Right lobe of liver (tissue), 6 donors: ENCODE measurements at regions not wholly inside any gene's neighbourhood (a gene's known extent, or its start where the extent isn't known, plus 50 kb on each side); places are given as distances from the start of the nearest gene placed in this dataset.

Experiments used
- ATAC-seq, 4 donors: fragments of 200-7000 bp; cut with Tn5 transposase; one replicate each; pipeline ENCODE4 v1.9.1; 2020; ENCODE audit warnings: mild to moderate bottlenecking in 4 of 4, moderate library complexity in 4 of 4
- DNase-seq, 3 donors: peaks; one replicate each; pipeline ENCODE4 v3.0.0-alpha.2; 2020
- H3K27ac ChIP-seq, 3 donors: fragments of 200-600 bp; one replicate each; pipeline ENCODE4 v1.8.0; 2022
- H3K27me3 ChIP-seq, 2 donors: fragments of 200-600 bp; one replicate each; pipeline ENCODE4 v1.8.0; 2022
- H3K36me3 ChIP-seq, 4 donors: fragments of 200-600 bp; sonication (generic) in 1 of 4; one replicate each; pipeline versions ENCODE4 v1.5.1 to v1.8.0; 2017 to 2022; ENCODE audit warnings: control low read depth in 1 of 4
- H3K4me1 ChIP-seq, 4 donors: fragments of 200-600 bp; sonication (generic) in 1 of 4; one replicate each; pipeline versions ENCODE4 v1.5.1 to v1.8.0; 2017 to 2022; ENCODE audit warnings: control low read depth in 1 of 4
- H3K4me3 ChIP-seq, 3 donors: fragments of 200-600 bp; one replicate each; pipeline ENCODE4 v1.8.0; 2022
- H3K9me3 ChIP-seq, 4 donors: fragments of 200-600 bp; sonication (generic) in 1 of 4; one replicate each; pipeline versions ENCODE4 v1.5.1 to v1.8.0; 2017 to 2022; ENCODE audit warnings: control low read depth in 1 of 4
- POLR2A ChIP-seq: fragments of 450-650 bp; IDR thresholded peaks from one replicate; pipeline ENCODE4 v1.6.1; 2017; ENCODE audit warnings: antibody characterized with exemption, mild to moderate bottlenecking
- WGBS: methylation state at CpG from one replicate; pipeline ENCODE4 v1.1.6; 2018; ENCODE audit warnings: low coverage, low lambda C conversion rate; ENCODE audit not compliant: insufficient coverage; ENCODE audit errors: missing lambda C conversion rate; 5-methylcytosine and 5-hydroxymethylcytosine counted together
- intact Hi-C, 2 donors: fragments of 100-400 bp; cut with DNase I; formaldehyde crosslinking; loops; one replicate each; pipeline versions ENCODE4 v1.11.2 to v1.14.1; 2022
- TF ChIP-seq, protein P1 (sequence below), 4 donors: fragments of 200-600 bp in 3 of 4; fragments of 450-650 bp in 1 of 4; IDR thresholded peaks; one replicate each; pipeline versions ENCODE4 v1.5.1 to v1.8.0; 2016 to 2022; ENCODE audit warnings: antibody characterized with exemption in 4 of 4, mild to moderate bottlenecking in 2 of 4
- donor health status: DM: no; HTN: yes; CAD: no.
- donor health status: DM: no; HTN: no; CAD: no.
- donor health status: DM: no; HTN: no; CAD: no.
- donor health status: DM: no; HTN: yes; CAD: no.
- donor health status: DM: no; HTN: yes; CAD: no.

- H3K4me1 ChIP-seq: no peaks in the 10 kb centered on the region
- DNase-seq (no peak), ATAC-seq (peak in 1 of 4 donors; percentile 22)
- no peaks in the 10 kb centered on the region for H3K36me3 ChIP-seq
- H3K27ac ChIP-seq: no peak overlapping the region
- TF ChIP-seq, protein P1, sequence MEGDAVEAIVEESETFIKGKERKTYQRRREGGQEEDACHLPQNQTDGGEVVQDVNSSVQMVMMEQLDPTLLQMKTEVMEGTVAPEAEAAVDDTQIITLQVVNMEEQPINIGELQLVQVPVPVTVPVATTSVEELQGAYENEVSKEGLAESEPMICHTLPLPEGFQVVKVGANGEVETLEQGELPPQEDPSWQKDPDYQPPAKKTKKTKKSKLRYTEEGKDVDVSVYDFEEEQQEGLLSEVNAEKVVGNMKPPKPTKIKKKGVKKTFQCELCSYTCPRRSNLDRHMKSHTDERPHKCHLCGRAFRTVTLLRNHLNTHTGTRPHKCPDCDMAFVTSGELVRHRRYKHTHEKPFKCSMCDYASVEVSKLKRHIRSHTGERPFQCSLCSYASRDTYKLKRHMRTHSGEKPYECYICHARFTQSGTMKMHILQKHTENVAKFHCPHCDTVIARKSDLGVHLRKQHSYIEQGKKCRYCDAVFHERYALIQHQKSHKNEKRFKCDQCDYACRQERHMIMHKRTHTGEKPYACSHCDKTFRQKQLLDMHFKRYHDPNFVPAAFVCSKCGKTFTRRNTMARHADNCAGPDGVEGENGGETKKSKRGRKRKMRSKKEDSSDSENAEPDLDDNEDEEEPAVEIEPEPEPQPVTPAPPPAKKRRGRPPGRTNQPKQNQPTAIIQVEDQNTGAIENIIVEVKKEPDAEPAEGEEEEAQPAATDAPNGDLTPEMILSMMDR (IDR thresholded peaks at IDR 0.05): no peak
- TF ChIP-seq POLR2A: no peak
- no peak overlapping the region for H3K4me3 ChIP-seq
- WGBS: 54% methylated on average over 13 of the region's 13 CpGs
- H3K27me3 ChIP-seq: peaks cover 0 to 8% of the 10 kb centered on the region in 2 donors
- H3K9me3 ChIP-seq: no peaks in the 10 kb centered on the region
- intact Hi-C loops: no loop called here
Observed at GRCh38 chr19:32039440-32039839, 306.0 kb upstream of the ZNF507 start.

DNA sequence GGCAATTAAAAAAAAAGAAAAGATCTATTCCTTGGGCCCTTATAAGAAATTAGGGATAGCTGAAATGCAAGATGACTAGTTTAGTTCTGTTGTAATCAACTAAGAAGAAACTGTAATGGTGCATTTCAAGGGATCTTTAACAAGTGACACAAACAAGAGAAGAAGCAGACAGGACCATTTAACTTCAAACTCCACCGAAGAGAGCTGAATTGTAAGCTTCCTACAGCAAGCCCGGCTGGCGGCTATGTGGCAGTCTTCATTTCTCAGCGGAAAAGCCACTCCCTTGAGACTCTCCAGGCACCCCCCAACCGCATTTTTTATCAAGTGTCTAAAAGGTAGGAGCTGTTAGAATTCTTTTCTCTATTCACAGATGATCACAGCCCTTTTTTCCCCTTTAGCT lies 305.2 kb upstream of the ZNF507 start:
- no peak for TF ChIP-seq POLR2A
- TF ChIP-seq, protein P1 (IDR thresholded peaks at IDR 0.05): no peak
- no peak for DNase-seq
- no peak overlapping the region for H3K4me3 ChIP-seq
- H3K9me3 ChIP-seq: no peaks in the 10 kb centered on the region
- 55% methylated on average over 5 of the region's 5 CpGs for WGBS
- intact Hi-C loops: no loop called here
- H3K36me3 ChIP-seq: no peaks in the 10 kb centered on the region
- no peak for ATAC-seq
- no peaks in the 10 kb centered on the region for H3K4me1 ChIP-seq
- H3K27ac ChIP-seq: no peak overlapping the region
- H3K27me3 ChIP-seq: peaks cover 0 to 8% of the 10 kb centered on the region in 2 donors

DNA sequence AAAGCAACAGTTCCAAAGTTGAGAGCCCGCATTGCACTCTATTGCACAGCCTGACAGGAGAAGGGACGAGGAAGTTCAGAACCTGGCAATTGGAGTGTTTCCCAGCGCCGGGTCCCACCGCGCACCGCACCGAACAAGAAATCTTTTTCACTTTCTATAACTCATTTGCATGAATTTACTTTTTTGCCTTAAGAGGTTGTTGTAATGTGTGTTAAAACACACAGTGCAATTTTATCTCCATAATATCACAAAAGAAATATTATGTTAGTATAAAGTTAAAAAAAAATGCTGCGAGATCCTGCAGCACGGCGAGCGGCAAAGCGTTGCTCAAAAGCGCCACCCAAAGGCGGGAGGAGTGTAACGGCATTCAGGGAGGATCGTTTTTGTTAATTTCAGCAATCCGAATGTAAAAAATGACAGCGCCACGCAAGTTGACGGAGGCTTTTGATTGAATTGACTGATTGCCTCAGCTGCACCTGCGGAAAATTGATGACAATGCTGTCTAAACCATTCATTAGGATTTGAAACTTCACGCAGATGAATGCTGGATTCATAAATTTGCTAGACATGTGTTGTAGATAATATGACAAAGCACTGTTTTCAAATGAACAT lies 303.6 kb upstream of the ZNF507 start:
- Histone ChIP-seq H3K4me1 (no peaks in the 10 kb centered on the region), H3K36me3 (no peaks in the 10 kb centered on the region), H3K27me3 (peaks cover 0 to 8% of the 10 kb centered on the region in 2 donors), H3K27ac (no peak overlapping the region), H3K4me3 (peak overlapping the region in 1 of 3 donors; percentile 21), H3K9me3 (no peaks in the 10 kb centered on the region)
- no peak for TF ChIP-seq POLR2A
- TF ChIP-seq, protein P1 (IDR thresholded peaks at IDR 0.05): peak; percentile 19 to 62 (median 49)
- ATAC-seq (peak in 2 of 4 donors; percentile 48 to 53), DNase-seq (peak in 1 of 3 donors; percentile 35)
- 4% methylated on average over 23 of the region's 23 CpGs for WGBS
- intact Hi-C loops: no loop called here

DNA sequence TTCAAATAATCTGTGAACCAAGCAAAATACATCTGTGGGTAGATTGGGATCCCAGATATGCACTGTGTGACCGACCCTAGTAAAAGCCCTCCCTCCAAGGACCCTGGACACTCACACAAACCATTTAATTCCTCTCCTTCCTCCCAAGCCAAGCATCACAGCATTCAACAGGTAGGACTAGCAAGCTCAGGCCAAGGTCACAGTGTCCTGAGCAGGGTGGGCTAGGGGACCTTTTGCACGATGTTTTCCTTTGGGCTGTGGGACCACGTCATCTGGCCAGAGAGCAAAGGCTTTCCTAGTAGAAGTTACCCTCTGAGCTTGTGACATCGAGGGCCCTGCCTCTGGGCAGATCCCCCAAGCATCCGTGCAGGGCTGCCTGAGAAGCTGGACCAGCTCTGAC lies 297.6 kb upstream of the ZNF507 start:
- Histone ChIP-seq H3K27ac (no peak overlapping the region), H3K36me3 (no peaks in the 10 kb centered on the region), H3K4me1 (no peaks in the 10 kb centered on the region), H3K4me3 (no peak overlapping the region), H3K9me3 (no peaks in the 10 kb centered on the region), H3K27me3 (peaks cover 0 to 8% of the 10 kb centered on the region in 2 donors)
- 36% methylated on average over 3 of the region's 5 CpGs for whole genome bisulfite sequencing
- intact Hi-C loops: no loop called here
- no peak for TF ChIP-seq POLR2A
- TF ChIP-seq, protein P1 (IDR thresholded peaks at IDR 0.05): no peak
- DNase-seq (no peak), ATAC-seq (no peak)
